Endodermal cell (in vitro differentiated cells): ENCODE measurements at regions not wholly inside any gene's neighbourhood (a gene's known extent, or its start where the extent isn't known, plus 50 kb on each side); places are given as distances from the start of the nearest gene placed in this dataset.

ENCODE experiments used
- DNase-seq: peaks from one replicate; pipeline ENCODE4 v3.0.0-alpha.2; 2017
- H3K27ac ChIP-seq: 2 replicates; pipeline ENCODE4 v1.5.1; 2013; ENCODE audit warnings: mild to moderate bottlenecking, low read depth, low read length, moderate library complexity
- H3K27me3 ChIP-seq: 2 replicates; pipeline ENCODE4 v1.6.1; 2013; ENCODE audit warnings: mild to moderate bottlenecking, low read length, moderate library complexity; ENCODE audit not compliant: insufficient read depth, control insufficient read depth, poor library complexity, severe bottlenecking
- H3K36me3 ChIP-seq: 2 replicates; pipeline ENCODE4 v1.7.0; 2013; ENCODE audit warnings: mild to moderate bottlenecking, low read length, moderate library complexity; ENCODE audit not compliant: control insufficient read depth, insufficient read depth
- H3K4me1 ChIP-seq: one replicate; pipeline ENCODE4 v1.7.0; 2013; ENCODE audit warnings: low read length; ENCODE audit not compliant: control insufficient read depth, insufficient read depth
- H3K4me3 ChIP-seq: 2 replicates; pipeline ENCODE4 v1.5.1; 2013; ENCODE audit warnings: mild to moderate bottlenecking, low read length, moderate library complexity
- H3K9ac ChIP-seq: 2 replicates; pipeline ENCODE4 v1.6.1; 2013; ENCODE audit warnings: mild to moderate bottlenecking, low read length, moderate library complexity; ENCODE audit not compliant: poor library complexity, severe bottlenecking; ENCODE audit errors: extremely low read depth
- H3K9me3 ChIP-seq: 2 replicates; pipeline ENCODE4 v1.6.1; 2013; ENCODE audit warnings: mild to moderate bottlenecking, low read length, moderate library complexity; ENCODE audit not compliant: control insufficient read depth
- H3K27ac Mint-ChIP-seq: 2 replicates; pipeline ENCODE4 v1.8.0; 2020; ENCODE audit warnings: mixed read lengths
- H3K27me3 Mint-ChIP-seq: 2 replicates; pipeline ENCODE4 v1.8.0; 2021; ENCODE audit warnings: mild to moderate bottlenecking, mixed read lengths; ENCODE audit not compliant: insufficient read depth
- H3K36me3 Mint-ChIP-seq: 2 replicates; pipeline ENCODE4 v1.8.0; 2020; ENCODE audit warnings: low read depth, mixed read lengths
- H3K4me1 Mint-ChIP-seq: 2 replicates; pipeline ENCODE4 v1.8.0; 2020; ENCODE audit warnings: mixed read lengths
- H3K4me3 Mint-ChIP-seq: 2 replicates; pipeline ENCODE4 v1.8.0; 2020; ENCODE audit warnings: mild to moderate bottlenecking, moderate library complexity, mixed read lengths
- H3K9me3 Mint-ChIP-seq: 2 replicates; pipeline ENCODE4 v1.8.0; 2020; ENCODE audit warnings: mild to moderate bottlenecking, mixed read lengths
- WGBS, 2 experiments: methylation state at CpG; one replicate each; pipeline versions ENCODE4 v1.1.5 to v1.1.7; 2013; ENCODE audit warnings: missing lambda C conversion rate in 2 of 2, mixed read lengths in 1 of 2; ENCODE audit not compliant: insufficient coverage in 1 of 2, insufficient read length in 1 of 2; 5-methylcytosine and 5-hydroxymethylcytosine counted together
- TF ChIP-seq, protein P1 (sequence below): fragments of 200-600 bp; sonication (generic); conservative IDR thresholded peaks from 2 replicates; pipeline ENCODE4 v1.5.0; 2021; ENCODE audit warnings: antibody characterized with exemption, mild to moderate bottlenecking

DNA sequence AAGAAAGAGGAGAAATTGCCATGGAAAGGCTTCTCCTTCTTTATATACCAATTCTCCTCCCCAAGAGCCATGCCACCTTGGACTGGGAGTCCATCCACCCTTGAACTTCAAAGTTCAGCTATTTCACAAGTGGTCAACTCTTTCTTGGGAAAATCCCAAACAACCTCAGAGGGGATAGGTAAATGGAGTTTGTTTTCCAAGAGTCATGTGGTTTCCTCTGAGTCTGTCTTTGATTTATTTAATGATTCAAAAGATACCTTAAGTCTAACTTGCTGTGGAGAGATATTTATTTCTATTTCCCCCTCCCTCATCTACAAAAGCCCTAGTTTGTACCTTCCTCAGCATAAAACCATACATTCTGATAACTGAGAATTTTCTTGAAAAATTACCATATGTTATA, 758.6 kb upstream of the IGFBP3 start:
- Mint-ChIP-seq H3K9me3 (peaks cover 13% of the 10 kb centered on the region), H3K27me3 (no peaks in the 10 kb centered on the region), H3K4me3 (no peak overlapping the region), H3K27ac (no peak overlapping the region), H3K36me3 (no peaks in the 10 kb centered on the region), H3K4me1 (peaks cover 2% of the 10 kb centered on the region)
- Histone ChIP-seq H3K9ac (no peak overlapping the region), H3K9me3 (peaks cover 24% of the 10 kb centered on the region), H3K4me3 (no peak overlapping the region), H3K4me1 (peaks cover 3% of the 10 kb centered on the region), H3K27ac (no peak overlapping the region), H3K27me3 (no peaks in the 10 kb centered on the region), H3K36me3 (no peaks in the 10 kb centered on the region)
- TF ChIP-seq, protein P1, sequence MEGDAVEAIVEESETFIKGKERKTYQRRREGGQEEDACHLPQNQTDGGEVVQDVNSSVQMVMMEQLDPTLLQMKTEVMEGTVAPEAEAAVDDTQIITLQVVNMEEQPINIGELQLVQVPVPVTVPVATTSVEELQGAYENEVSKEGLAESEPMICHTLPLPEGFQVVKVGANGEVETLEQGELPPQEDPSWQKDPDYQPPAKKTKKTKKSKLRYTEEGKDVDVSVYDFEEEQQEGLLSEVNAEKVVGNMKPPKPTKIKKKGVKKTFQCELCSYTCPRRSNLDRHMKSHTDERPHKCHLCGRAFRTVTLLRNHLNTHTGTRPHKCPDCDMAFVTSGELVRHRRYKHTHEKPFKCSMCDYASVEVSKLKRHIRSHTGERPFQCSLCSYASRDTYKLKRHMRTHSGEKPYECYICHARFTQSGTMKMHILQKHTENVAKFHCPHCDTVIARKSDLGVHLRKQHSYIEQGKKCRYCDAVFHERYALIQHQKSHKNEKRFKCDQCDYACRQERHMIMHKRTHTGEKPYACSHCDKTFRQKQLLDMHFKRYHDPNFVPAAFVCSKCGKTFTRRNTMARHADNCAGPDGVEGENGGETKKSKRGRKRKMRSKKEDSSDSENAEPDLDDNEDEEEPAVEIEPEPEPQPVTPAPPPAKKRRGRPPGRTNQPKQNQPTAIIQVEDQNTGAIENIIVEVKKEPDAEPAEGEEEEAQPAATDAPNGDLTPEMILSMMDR, result no peak
- no peak for DNase-seq

DNA sequence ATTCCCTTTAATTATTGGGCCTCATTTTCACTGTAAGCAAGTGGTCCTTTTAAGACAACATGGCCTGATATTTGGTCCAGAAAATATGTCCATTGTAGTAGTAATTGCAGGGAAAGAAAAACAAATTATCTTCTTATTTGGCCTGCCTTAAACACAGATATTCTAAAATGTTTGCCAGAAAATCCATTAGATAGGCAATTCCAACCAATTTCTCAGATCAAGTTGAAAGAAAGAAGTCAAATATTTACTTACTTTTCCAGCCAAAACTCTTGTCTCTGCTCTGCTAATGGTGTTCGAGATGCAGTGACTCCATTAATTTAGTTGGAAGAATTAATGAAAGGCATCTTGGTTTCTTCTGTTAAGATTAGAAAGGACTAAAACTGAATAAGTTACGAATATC, 757.3 kb upstream of the IGFBP3 start:
- H3K9ac ChIP-seq, result no peak overlapping the region
- H3K9me3 ChIP-seq, result peaks cover 24% of the 10 kb centered on the region
- 89% methylated on average over 1 of the region's 2 CpGs; no CpG with 5 or more reads in 1 of the 2 experiments for WGBS, 2 experiments
- TF ChIP-seq, protein P1, result no peak
- no peak overlapping the region for H3K27ac ChIP-seq
- Mint-ChIP-seq H3K4me1 (peaks cover 2% of the 10 kb centered on the region), H3K4me3 (no peak overlapping the region), H3K27ac (no peak overlapping the region), H3K36me3 (no peaks in the 10 kb centered on the region), H3K27me3 (no peaks in the 10 kb centered on the region), H3K9me3 (peaks cover 13% of the 10 kb centered on the region)
- H3K36me3 ChIP-seq, result no peaks in the 10 kb centered on the region
- H3K4me3 ChIP-seq, result no peak overlapping the region
- DNase-seq, result no peak
- H3K4me1 ChIP-seq, result peaks cover 4% of the 10 kb centered on the region
- H3K27me3 ChIP-seq, result no peaks in the 10 kb centered on the region

GRCh38 chr7:46675456-46675855, 754.4 kb upstream of the IGFBP3 start:
- TF ChIP-seq, protein P1, result no peak
- H3K27me3 Mint-ChIP-seq, result no peaks in the 10 kb centered on the region
- H3K27ac Mint-ChIP-seq, result no peak overlapping the region
- no peaks in the 10 kb centered on the region for H3K36me3 ChIP-seq
- H3K27me3 ChIP-seq, result no peaks in the 10 kb centered on the region
- peaks cover 18% of the 10 kb centered on the region for H3K4me1 Mint-ChIP-seq
- peaks cover 24% of the 10 kb centered on the region for H3K9me3 ChIP-seq
- DNase-seq, result no peak
- H3K4me3 ChIP-seq, result no peak overlapping the region
- 93 to 94% methylated on average over 2 to 4 of the region's 4 CpGs for WGBS, 2 experiments
- H3K9me3 Mint-ChIP-seq, result peaks cover 13% of the 10 kb centered on the region
- H3K27ac ChIP-seq, result no peak overlapping the region
- H3K36me3 Mint-ChIP-seq, result no peaks in the 10 kb centered on the region
- H3K4me1 ChIP-seq, result peaks cover 11% of the 10 kb centered on the region
- no peak overlapping the region for H3K9ac ChIP-seq
- no peak overlapping the region for H3K4me3 Mint-ChIP-seq
